GM13977 (cell line): ENCODE measurements at regions not wholly inside any gene's neighbourhood (a gene's known extent, or its start where the extent isn't known, plus 50 kb on each side); places are given as distances from the start of the nearest gene placed in this dataset.
"Not testable (repeated sequence)": the region's sequence is repeated elsewhere in the genome, so short reads cannot be mapped to it uniquely, and the experiment has no call there.

ENCODE experiments used
- DNase-seq: peaks from one replicate; pipeline ENCODE4 v3.0.0; 2012; ENCODE audit warnings: low spot score
- CTCF ChIP-seq: IDR thresholded peaks from 2 replicates; pipeline ENCODE4 v1.5.1; 2012; ENCODE audit warnings: mild to moderate bottlenecking, control low read depth; ENCODE audit not compliant: insufficient read depth; ENCODE audit errors: extremely low read depth, missing control alignments
- in situ Hi-C: fragments of 300-500 bp; cut with MboI; formaldehyde crosslinking; loops from one replicate; pipeline ENCODE4 v1.12.0; 2022; ENCODE audit warnings: low sequenced_read_pairs, low pct_unique_long_range_greater_than_20kb, mixed read lengths, inconsistent platforms; ENCODE audit not compliant: unreplicated experiment

GRCh38 chr13:76245211-76245610, 609.1 kb downstream of the LMO7 start:
- in situ Hi-C loops, result no loop called here
- TF ChIP-seq CTCF, result no peak
- DNase-seq, result no peak

- DNase-seq, in situ Hi-C loops: not testable (repeated sequence)
Observed at GRCh38 chr13:76243120-76243519, 607.0 kb downstream of the LMO7 start.

GRCh38 chr13:76239031-76239680, 603.0 kb downstream of the LMO7 start:
- in situ Hi-C loops, result no loop called here
- TF ChIP-seq CTCF, result no peak
- no peak for DNase-seq

- no peak for DNase-seq
- in situ Hi-C loops, result no loop called here
- no peak for TF ChIP-seq CTCF
Observed at GRCh38 chr13:76231522-76232167, 595.5 kb downstream of the LMO7 start.

GRCh38 chr13:76229281-76229680, 593.2 kb downstream of the LMO7 start:
- in situ Hi-C loops, result no loop called here
- no peak for TF ChIP-seq CTCF
- no peak for DNase-seq

- in situ Hi-C loops, result no loop called here
- no peak for TF ChIP-seq CTCF
- DNase-seq, result no peak
Observed at GRCh38 chr13:76226941-76227340, 590.8 kb downstream of the LMO7 start.

- no peak for DNase-seq
- in situ Hi-C loops, result no loop called here
- TF ChIP-seq CTCF, result no peak
Observed at GRCh38 chr13:76225815-76226489, 589.8 kb downstream of the LMO7 start.
